Fibroblast of lung (primary cell): ENCODE measurements at regions not wholly inside any gene's neighbourhood (a gene's known extent, or its start where the extent isn't known, plus 50 kb on each side); places are given as distances from the start of the nearest gene placed in this dataset.

Experiments
- DNase-seq, 2 donors: peaks; one replicate each; pipeline versions ENCODE4 v3.0.0 to v3.0.0-alpha.2; 2010; ENCODE audit warnings: low read depth in 2 of 2
- H2AFZ ChIP-seq: 2 replicates; pipeline ENCODE4 v1.5.1; 2012; ENCODE audit warnings: low read length, control low read depth, inconsistent platforms
- H3K27ac ChIP-seq: 2 replicates; pipeline ENCODE4 v1.5.1; 2011; ENCODE audit warnings: low read length, control low read depth; ENCODE audit not compliant: insufficient read depth
- H3K27me3 ChIP-seq: 2 replicates; pipeline ENCODE4 v1.5.1; 2011; ENCODE audit warnings: mild to moderate bottlenecking, low read length; ENCODE audit not compliant: control insufficient read depth, insufficient read depth
- H3K36me3 ChIP-seq: 2 replicates; pipeline ENCODE4 v1.5.1; 2011; ENCODE audit warnings: low read length; ENCODE audit not compliant: control insufficient read depth, insufficient read depth
- H3K4me1 ChIP-seq: 2 replicates; pipeline ENCODE4 v1.5.1; 2011; ENCODE audit warnings: low read length; ENCODE audit not compliant: control insufficient read depth, insufficient read depth; ENCODE audit errors: extremely low read depth
- H3K4me2 ChIP-seq: 2 replicates; pipeline ENCODE4 v1.5.1; 2011; ENCODE audit warnings: low read length, control low read depth; ENCODE audit not compliant: insufficient read depth; ENCODE audit errors: extremely low read depth
- H3K4me3 ChIP-seq, 4 experiments: fragments of 200-600 bp in 1 of 4; sonication (generic) in 1 of 4; replicated peaks in 1 of 4; 2 replicates each; pipeline ENCODE4 v1.5.1; 2011 to 2016; ENCODE audit warnings: low read length in 4 of 4, low read depth in 3 of 4, mild to moderate bottlenecking in 3 of 4, control low read depth in 2 of 4, inconsistent platforms in 1 of 4, mixed read lengths in 1 of 4; ENCODE audit not compliant: insufficient read depth in 1 of 4; ENCODE audit errors: control extremely low read depth in 1 of 4
- H3K79me2 ChIP-seq: 2 replicates; pipeline ENCODE4 v1.5.1; 2012; ENCODE audit warnings: mild to moderate bottlenecking, low read length, inconsistent platforms; ENCODE audit not compliant: control insufficient read depth, insufficient read depth
- H3K9ac ChIP-seq: 2 replicates; pipeline ENCODE4 v1.5.1; 2011; ENCODE audit warnings: mild to moderate bottlenecking, low read length, control low read depth; ENCODE audit not compliant: insufficient read depth
- H3K9me3 ChIP-seq: 2 replicates; pipeline ENCODE4 v1.5.1; 2012; ENCODE audit warnings: low read depth, low read length; ENCODE audit not compliant: control insufficient read depth, insufficient read depth
- H4K20me1 ChIP-seq: 2 replicates; pipeline ENCODE4 v1.5.1; 2011; ENCODE audit warnings: low read length; ENCODE audit not compliant: control insufficient read depth, insufficient read depth; ENCODE audit errors: extremely low read depth
- CTCF ChIP-seq, 2 donors: IDR thresholded peaks in 1 of 2; conservative IDR thresholded peaks in 1 of 2; 1 replicate in 1 of 2; 2 replicates in 1 of 2; pipeline ENCODE4 v1.5.1; 2011 to 2012; ENCODE audit warnings: low read length in 2 of 2, control low read depth in 1 of 2, inconsistent platforms in 1 of 2, low read depth in 1 of 2, mild to moderate bottlenecking in 1 of 2
- EZH2 ChIP-seq: IDR thresholded peaks from 2 replicates; pipeline ENCODE4 v1.5.1; 2012; ENCODE audit warnings: low read length, control low read depth, mild to moderate bottlenecking; ENCODE audit errors: missing control alignments

DNA sequence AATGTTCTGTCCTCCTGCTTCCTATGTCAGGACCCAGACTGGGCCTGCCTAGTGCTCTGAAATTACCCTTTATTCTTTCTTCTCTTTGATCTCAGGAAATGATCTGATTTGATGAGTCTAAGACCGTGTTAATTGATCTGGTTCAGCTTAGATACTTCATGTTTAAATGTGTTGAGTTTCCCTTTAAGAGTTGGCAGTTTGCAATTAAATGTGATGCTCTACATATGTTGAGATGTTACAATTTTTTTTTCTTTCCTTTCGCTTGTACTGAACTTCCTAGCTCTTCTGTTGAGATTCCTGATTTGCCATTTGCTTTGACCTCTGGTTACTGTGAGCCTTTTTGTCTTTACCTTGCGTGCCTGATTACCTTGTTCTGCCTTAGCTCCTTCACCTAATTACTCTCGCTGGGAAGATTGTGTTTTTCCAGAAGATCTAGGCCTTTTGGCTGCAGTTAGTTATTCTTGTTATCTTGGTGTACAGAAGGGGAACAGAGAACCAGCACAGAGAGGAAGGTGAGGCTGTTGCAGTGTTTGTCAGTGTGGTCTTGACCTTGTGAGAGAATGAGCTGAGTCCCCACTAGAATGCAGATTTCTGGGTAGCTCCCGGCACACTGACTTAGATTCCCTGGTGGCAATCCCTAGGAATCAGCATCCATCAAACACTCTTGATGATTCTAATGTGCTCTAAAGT, 203.6 kb downstream of the EDEM1 start:
- DNase-seq: no peak
- Histone ChIP-seq H3K4me2 (no peak overlapping the region), H3K9ac (no peak overlapping the region), H3K36me3 (no peaks in the 10 kb centered on the region), H3K27ac (no peak overlapping the region), H3K79me2 (no peaks in the 10 kb centered on the region), H3K4me1 (no peaks in the 10 kb centered on the region), H4K20me1 (no peaks in the 10 kb centered on the region), H3K4me3 (no peak overlapping the region), H3K9me3 (no peaks in the 10 kb centered on the region), H3K27me3 (no peaks in the 10 kb centered on the region), H2AFZ (no peak overlapping the region)
- TF ChIP-seq EZH2 (no peak), CTCF (conservative IDR thresholded peaks at IDR 0.05 in 1 of 2, IDR thresholded peaks at IDR 0.05 in 1 of 2; ENCODE audit: low read depth in 1 of 2, low read length in 2 of 2) (no peak)

- Histone ChIP-seq H3K27ac (no peak overlapping the region), H3K79me2 (no peaks in the 10 kb centered on the region), H3K9ac (no peak overlapping the region), H2AFZ (no peak overlapping the region), H3K4me3 (no peak overlapping the region), H3K4me1 (no peaks in the 10 kb centered on the region), H3K9me3 (no peaks in the 10 kb centered on the region), H4K20me1 (no peaks in the 10 kb centered on the region), H3K4me2 (no peak overlapping the region), H3K36me3 (no peaks in the 10 kb centered on the region), H3K27me3 (no peaks in the 10 kb centered on the region)
- no peak for TF ChIP-seq CTCF (conservative IDR thresholded peaks at IDR 0.05 in 1 of 2, IDR thresholded peaks at IDR 0.05 in 1 of 2; ENCODE audit: low read depth in 1 of 2, low read length in 2 of 2)
- no peak for TF ChIP-seq EZH2
- DNase-seq: no peak
These were observed 213.5 kb downstream of the EDEM1 start for GRCh38 chr3:5401002-5401401.

GRCh38 chr3:5404718-5405117, 217.2 kb downstream of the EDEM1 start:
- Histone ChIP-seq H3K27ac (no peak overlapping the region), H3K4me3 (no peak overlapping the region), H4K20me1 (no peaks in the 10 kb centered on the region), H3K4me2 (no peak overlapping the region), H3K36me3 (no peaks in the 10 kb centered on the region), H3K9me3 (no peaks in the 10 kb centered on the region), H3K27me3 (no peaks in the 10 kb centered on the region), H3K79me2 (no peaks in the 10 kb centered on the region), H3K9ac (no peak overlapping the region), H3K4me1 (no peaks in the 10 kb centered on the region), H2AFZ (no peak overlapping the region)
- TF ChIP-seq CTCF (conservative IDR thresholded peaks at IDR 0.05 in 1 of 2, IDR thresholded peaks at IDR 0.05 in 1 of 2; ENCODE audit: low read depth in 1 of 2, low read length in 2 of 2) (no peak), EZH2 (no peak)
- DNase-seq: no peak
